GM20000 (cell line): ENCODE measurements at regions not wholly inside any gene's neighbourhood (a gene's known extent, or its start where the extent isn't known, plus 50 kb on each side); places are given as distances from the start of the nearest gene placed in this dataset.
"Not testable (repeated sequence)": the region's sequence is repeated elsewhere in the genome, so short reads cannot be mapped to it uniquely, and the experiment has no call there.

Experiments used
- DNase-seq: peaks from one replicate; pipeline ENCODE4 v3.0.0; 2012; ENCODE audit warnings: low spot score
- TF ChIP-seq, protein P1 (sequence below): IDR thresholded peaks from 2 replicates; pipeline ENCODE4 v1.5.1; 2012; ENCODE audit warnings: mild to moderate bottlenecking, control low read depth; ENCODE audit errors: extremely low read depth, missing control alignments

DNA sequence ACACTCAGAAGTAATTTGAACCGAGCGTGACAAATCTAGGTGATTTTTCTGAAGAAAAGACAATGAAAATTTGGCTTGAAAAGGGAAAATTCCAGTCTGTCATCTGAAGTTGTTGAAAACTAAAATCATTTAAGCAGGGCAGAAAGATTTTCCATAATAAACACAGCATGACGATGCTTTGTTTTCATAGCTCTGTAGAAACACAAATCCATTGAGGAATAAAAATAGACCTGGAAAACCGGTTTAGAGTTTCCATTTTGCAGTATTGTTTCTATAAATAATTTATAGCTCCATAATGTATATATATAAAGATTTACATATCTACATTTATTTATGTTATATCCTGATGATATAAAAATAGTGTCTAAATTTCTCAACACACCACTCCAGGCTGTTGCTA lies 1918.5 kb upstream of the FLRT2 start:
- TF ChIP-seq, protein P1, sequence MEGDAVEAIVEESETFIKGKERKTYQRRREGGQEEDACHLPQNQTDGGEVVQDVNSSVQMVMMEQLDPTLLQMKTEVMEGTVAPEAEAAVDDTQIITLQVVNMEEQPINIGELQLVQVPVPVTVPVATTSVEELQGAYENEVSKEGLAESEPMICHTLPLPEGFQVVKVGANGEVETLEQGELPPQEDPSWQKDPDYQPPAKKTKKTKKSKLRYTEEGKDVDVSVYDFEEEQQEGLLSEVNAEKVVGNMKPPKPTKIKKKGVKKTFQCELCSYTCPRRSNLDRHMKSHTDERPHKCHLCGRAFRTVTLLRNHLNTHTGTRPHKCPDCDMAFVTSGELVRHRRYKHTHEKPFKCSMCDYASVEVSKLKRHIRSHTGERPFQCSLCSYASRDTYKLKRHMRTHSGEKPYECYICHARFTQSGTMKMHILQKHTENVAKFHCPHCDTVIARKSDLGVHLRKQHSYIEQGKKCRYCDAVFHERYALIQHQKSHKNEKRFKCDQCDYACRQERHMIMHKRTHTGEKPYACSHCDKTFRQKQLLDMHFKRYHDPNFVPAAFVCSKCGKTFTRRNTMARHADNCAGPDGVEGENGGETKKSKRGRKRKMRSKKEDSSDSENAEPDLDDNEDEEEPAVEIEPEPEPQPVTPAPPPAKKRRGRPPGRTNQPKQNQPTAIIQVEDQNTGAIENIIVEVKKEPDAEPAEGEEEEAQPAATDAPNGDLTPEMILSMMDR = no peak
- DNase-seq = no peak

DNA sequence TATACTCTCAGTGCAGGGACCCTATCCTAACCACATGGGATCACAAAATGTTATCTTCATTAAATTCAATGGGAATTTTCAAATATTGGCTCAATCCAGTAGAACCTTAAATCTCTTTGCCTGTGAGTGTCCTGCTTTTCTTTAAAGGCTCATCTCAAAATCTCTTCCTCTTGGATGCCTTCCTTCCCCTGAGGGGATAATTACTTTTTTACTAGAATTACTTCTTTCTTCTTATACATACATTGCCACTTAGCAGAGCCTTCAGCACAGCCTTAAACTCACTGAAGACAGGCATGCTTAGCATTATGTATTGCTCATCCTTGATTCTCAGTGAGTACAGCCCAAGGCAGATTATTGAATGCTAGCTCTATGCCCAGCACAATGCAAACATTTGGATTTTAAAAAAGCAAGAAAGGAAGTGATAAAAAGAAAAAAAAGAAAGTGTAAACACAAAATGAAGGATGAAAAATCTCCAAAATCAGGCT lies 1918.0 kb upstream of the FLRT2 start:
- DNase-seq = no peak
- TF ChIP-seq, protein P1 = no peak

DNA sequence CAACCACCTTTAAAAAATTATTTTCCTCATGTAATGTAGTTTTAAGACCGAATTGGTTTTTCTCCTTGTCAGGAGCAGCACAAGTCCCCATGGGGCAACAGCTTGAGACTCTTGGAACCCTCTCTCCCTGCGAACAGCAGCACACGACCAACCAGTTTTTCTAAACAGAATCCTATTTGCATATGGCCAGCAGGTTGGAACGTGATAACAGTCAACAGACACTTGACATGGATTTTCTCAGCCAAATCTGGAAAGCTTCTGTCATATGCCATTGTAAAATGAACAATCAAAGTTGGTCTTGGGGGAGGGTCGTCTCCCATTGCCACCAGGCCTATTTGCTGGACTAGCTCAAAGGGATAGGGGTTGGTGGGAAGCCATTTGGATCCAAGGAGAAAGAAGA lies 1915.0 kb upstream of the FLRT2 start:
- DNase-seq = no peak
- TF ChIP-seq, protein P1 = no peak

DNA sequence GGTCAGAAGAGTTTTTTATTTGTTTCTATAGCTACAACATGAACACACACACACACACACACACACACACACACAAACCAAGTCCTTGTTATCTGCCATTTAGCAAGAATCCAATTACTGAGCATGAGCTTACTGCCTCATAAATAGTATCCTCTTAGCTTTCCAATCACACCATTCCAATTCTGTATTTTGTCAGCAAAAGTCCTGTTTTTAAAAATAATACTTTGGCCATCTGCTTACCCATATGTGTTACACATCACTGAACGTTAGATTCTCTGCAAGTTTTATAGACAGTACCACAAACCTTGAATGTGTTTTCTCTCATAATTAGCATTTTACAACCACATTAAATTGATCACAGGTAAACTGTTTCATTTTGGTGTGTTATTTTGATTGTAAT lies 1905.4 kb upstream of the FLRT2 start:
- TF ChIP-seq, protein P1 = no peak
- no peak for DNase-seq

DNA sequence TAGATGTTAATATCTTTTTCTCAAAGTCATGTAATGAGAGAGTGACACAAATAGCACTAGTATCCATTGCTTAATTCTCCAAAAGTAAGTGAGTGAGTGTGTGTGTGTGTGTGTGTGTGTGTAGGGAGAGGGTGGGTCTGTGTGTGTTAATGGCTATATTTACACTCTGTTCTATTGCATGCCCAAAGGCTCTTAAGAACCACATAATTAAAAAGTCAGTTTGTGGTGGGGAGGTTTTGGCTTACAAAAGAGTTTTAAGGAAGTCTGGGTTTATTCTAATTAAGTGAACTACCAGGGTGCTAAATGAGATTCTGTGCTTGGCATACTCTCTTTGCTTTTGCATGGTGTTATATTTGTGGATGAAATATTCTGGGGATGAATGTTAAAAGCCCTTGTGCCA lies 1897.6 kb upstream of the FLRT2 start:
- no peak for DNase-seq
- TF ChIP-seq, protein P1 = no peak

DNA sequence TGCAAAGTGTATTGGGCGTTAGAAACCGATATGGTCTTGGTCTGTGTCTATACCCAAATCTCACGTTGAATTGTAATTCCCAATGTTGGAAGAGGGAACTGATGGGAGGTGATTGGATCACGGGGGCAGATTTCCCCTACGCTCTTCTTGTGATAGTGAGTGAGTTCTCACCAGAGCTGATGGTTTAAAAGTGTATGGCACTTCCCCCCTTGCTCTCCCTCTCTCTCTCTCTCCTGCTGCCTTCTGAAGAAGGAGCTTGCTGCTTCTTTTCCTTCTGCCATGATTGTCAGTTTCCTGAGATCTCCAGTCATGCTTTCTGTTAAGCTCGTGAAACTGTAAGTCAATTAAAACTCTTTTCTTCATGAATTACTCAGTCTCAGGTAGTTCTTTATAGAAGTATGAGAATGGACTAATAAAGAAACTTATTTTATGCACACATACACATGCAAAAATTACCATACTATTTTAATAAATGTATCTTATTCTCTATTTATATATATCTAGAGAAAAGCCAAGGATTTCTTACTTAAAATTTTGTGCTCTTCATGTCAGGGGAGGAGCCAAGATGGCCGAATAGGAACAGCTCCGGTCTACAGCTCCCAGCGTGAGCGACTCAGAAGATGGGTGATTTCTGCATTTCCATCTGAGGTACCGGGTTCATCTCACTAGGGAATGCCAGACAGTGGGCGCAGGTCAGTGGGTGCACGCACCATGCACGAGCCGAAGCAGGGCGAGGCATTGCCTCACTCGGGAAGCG lies 1891.0 kb upstream of the FLRT2 start:
- TF ChIP-seq, protein P1 = no peak
- DNase-seq = no peak

DNA sequence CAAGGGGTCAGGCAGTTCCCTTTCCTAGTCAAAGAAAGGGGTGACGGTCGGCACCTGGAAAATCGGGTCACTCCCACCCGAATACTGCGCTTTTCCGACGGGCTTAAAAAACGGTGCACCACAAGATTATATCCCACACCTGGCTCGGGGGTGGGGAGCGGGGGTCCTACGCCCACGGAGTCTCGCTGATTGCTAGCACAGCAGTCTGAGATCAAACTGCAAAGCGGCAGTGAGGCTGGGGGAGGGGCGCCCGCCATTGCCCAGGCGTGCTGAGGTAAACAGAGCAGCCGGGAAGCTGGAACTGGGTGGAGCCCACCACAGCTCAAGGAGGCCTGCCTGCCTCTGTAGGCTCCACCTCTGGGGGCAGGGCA lies 1890.5 kb upstream of the FLRT2 start:
- not testable (repeated sequence) for DNase-seq

DNA sequence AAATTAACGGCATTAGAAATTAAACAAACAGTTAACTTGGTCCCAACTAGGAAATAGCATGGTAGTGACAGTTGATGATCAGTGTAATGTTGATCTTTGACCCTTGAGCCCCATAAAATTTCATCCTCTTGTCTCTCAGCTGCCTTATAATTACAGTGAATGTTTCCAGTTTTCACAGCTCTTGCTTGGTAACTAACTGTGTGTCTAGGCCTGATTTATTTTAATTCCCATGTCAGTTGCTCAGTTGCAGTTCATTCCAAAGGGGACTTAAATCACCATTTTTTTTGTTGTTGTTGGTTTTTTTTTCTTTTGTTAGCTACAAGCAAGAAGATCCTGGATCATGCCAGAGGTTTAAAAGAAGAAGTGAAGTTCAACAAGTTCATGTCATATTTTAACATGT lies 1883.7 kb upstream of the FLRT2 start:
- DNase-seq = no peak
- TF ChIP-seq, protein P1 = no peak
